H1 (cell line): ENCODE measurements at regions not wholly inside any gene's neighbourhood (a gene's known extent, or its start where the extent isn't known, plus 50 kb on each side); places are given as distances from the start of the nearest gene placed in this dataset.

Experiments used
- CTCF ChIA-PET: fragments of 300-600 bp; sonication (Branson Sonifier 250); formaldehyde crosslinking; loops from one replicate; lab custom pipeline; 2021; ENCODE audit not compliant: partially characterized antibody; lab: Charles Lee
- POLR2A ChIA-PET: fragments of 300-600 bp; sonication (Branson Sonifier 250); formaldehyde crosslinking; loops from one replicate; lab custom pipeline; 2021; ENCODE audit warnings: inconsistent platforms; ENCODE audit not compliant: partially characterized antibody; lab: Charles Lee
- DNase-seq, 2 experiments: peaks; one replicate each; pipeline versions ENCODE4 v3.0.0 to v3.0.0-alpha.2; 2010 to 2022; ENCODE audit warnings: low spot score in 2 of 2, low read depth in 1 of 2, mixed read lengths in 1 of 2
- FAIRE-seq: peaks from 2 replicates; lab custom pipeline; 2011; peaks lifted over from hg19 to GRCh38; lab: Jason Lieb, UNC
- H2AFZ ChIP-seq: 2 replicates; pipeline ENCODE4 v1.8.1; 2012; ENCODE audit warnings: low read length, inconsistent platforms
- H2AK5ac ChIP-seq: 2 replicates; pipeline ENCODE4 v1.6.1; 2013; ENCODE audit warnings: low read depth, low read length
- H2BK120ac ChIP-seq: replicated peaks from 2 replicates; pipeline ENCODE3; 2013; ENCODE audit warnings: low read depth, low read length, inconsistent platforms
- H2BK12ac ChIP-seq: 2 replicates; pipeline ENCODE4 v1.6.1; 2013; ENCODE audit warnings: low read depth, low read length
- H2BK15ac ChIP-seq: 2 replicates; pipeline ENCODE4 v1.6.1; 2013; ENCODE audit warnings: low read length
- H2BK20ac ChIP-seq: 2 replicates; pipeline ENCODE4 v1.6.1; 2013; ENCODE audit warnings: low read length
- H2BK5ac ChIP-seq: 2 replicates; pipeline ENCODE4 v1.6.1; 2013; ENCODE audit warnings: low read depth, low read length
- H3K14ac ChIP-seq: 2 replicates; pipeline ENCODE4 v1.6.1; 2013; ENCODE audit warnings: inconsistent platforms; ENCODE audit not compliant: insufficient read length
- H3K18ac ChIP-seq: 2 replicates; pipeline ENCODE4 v1.6.1; 2013; ENCODE audit warnings: low read length; ENCODE audit errors: extremely low read depth
- H3K23ac ChIP-seq: 2 replicates; pipeline ENCODE4 v1.6.1; 2013; ENCODE audit warnings: inconsistent platforms; ENCODE audit not compliant: insufficient read length
- H3K23me2 ChIP-seq: 2 replicates; pipeline ENCODE4 v1.6.1; 2013; ENCODE audit warnings: low read depth, low read length
- H3K27ac ChIP-seq: 2 replicates; pipeline ENCODE4 v1.6.1; 2011; ENCODE audit warnings: low read depth, low read length, inconsistent platforms
- H3K27me3 ChIP-seq, 4 experiments: replicated peaks in 1 of 4; 1 replicate in 1 of 4; 2 replicates in 3 of 4; pipeline versions ENCODE4 v1.6.1 to v1.8.1; 2011 to 2013; ENCODE audit warnings: low read length in 3 of 4, mild to moderate bottlenecking in 3 of 4, inconsistent platforms in 2 of 4, mixed read lengths in 2 of 4, moderate library complexity in 1 of 4; ENCODE audit not compliant: control insufficient read depth in 3 of 4, insufficient read depth in 3 of 4; ENCODE audit errors: extremely low read depth in 1 of 4
- H3K36me3 ChIP-seq, 4 experiments: 2 replicates each; pipeline versions ENCODE4 v1.6.1 to v1.8.1; 2011 to 2013; ENCODE audit warnings: mild to moderate bottlenecking in 4 of 4, low read length in 3 of 4, moderate library complexity in 2 of 4, control low read depth in 1 of 4, inconsistent platforms in 1 of 4; ENCODE audit not compliant: insufficient read depth in 4 of 4, control insufficient read depth in 2 of 4
- H3K4ac ChIP-seq: replicated peaks from 2 replicates; pipeline ENCODE3; 2013; ENCODE audit warnings: low read length, low read depth, mixed read lengths, inconsistent platforms; ENCODE audit not compliant: insufficient read length
- H3K4me1 ChIP-seq, 4 experiments: replicated peaks in 1 of 4; 1 replicate in 1 of 4; 2 replicates in 3 of 4; pipeline versions ENCODE4 v1.6.1 to v1.8.1; 2011 to 2013; ENCODE audit warnings: low read length in 3 of 4, inconsistent platforms in 2 of 4, mixed read lengths in 1 of 4; ENCODE audit not compliant: insufficient read depth in 4 of 4, control insufficient read depth in 3 of 4
- H3K4me2 ChIP-seq, 2 experiments: 2 replicates each; pipeline versions ENCODE4 v1.6.1 to v1.8.1; 2011 to 2013; ENCODE audit warnings: low read depth in 2 of 2, low read length in 2 of 2, control low read depth in 1 of 2, inconsistent platforms in 1 of 2, mild to moderate bottlenecking in 1 of 2; ENCODE audit not compliant: insufficient read depth in 1 of 2
- H3K4me3 ChIP-seq, 4 experiments: fragments of 200-600, 300-600 bp in 1 of 4; sonication (generic), shearing (Covaris generic), sonication (Bioruptor Twin) in 1 of 4; 2 replicates each; pipeline versions ENCODE4 v1.5.1 to v1.8.1; 2011 to 2016; ENCODE audit warnings: low read length in 4 of 4, low read depth in 3 of 4, control low read depth in 2 of 4, inconsistent platforms in 2 of 4, mild to moderate bottlenecking in 2 of 4, mixed read lengths in 1 of 4, moderate library complexity in 1 of 4; ENCODE audit not compliant: insufficient read depth in 2 of 4; ENCODE audit errors: extremely low read depth in 1 of 4
- H3K56ac ChIP-seq: replicated peaks from 2 replicates; pipeline ENCODE3; 2013; ENCODE audit warnings: low read depth, mild to moderate bottlenecking, mixed read lengths, low read length, inconsistent platforms; ENCODE audit not compliant: insufficient read length
- H3K79me1 ChIP-seq: 2 replicates; pipeline ENCODE4 v1.6.1; 2013; ENCODE audit warnings: low read depth, low read length, control low read depth
- H3K79me2 ChIP-seq, 2 experiments: 2 replicates each; pipeline versions ENCODE4 v1.6.1 to v1.8.1; 2012 to 2013; ENCODE audit warnings: low read length in 2 of 2, mild to moderate bottlenecking in 2 of 2, inconsistent platforms in 1 of 2; ENCODE audit not compliant: insufficient read depth in 2 of 2, control insufficient read depth in 1 of 2
- H3K9ac ChIP-seq, 4 experiments: replicated peaks in 1 of 4; 1 replicate in 1 of 4; 2 replicates in 3 of 4; pipeline versions ENCODE4 v1.6.1 to v1.8.1; 2011 to 2013; ENCODE audit warnings: low read depth in 3 of 4, low read length in 3 of 4, control low read depth in 2 of 4, mild to moderate bottlenecking in 2 of 4, moderate library complexity in 2 of 4, inconsistent platforms in 1 of 4; ENCODE audit errors: extremely low read depth in 1 of 4
- H3K9me3 ChIP-seq, 2 experiments: 2 replicates each; pipeline versions ENCODE4 v1.6.1 to v1.8.1; 2012 to 2013; ENCODE audit warnings: mild to moderate bottlenecking in 2 of 2, moderate library complexity in 2 of 2, control low read depth in 1 of 2, inconsistent platforms in 1 of 2, low read depth in 1 of 2, low read length in 1 of 2, mixed read lengths in 1 of 2; ENCODE audit not compliant: insufficient read depth in 2 of 2
- H4K20me1 ChIP-seq, 2 experiments: replicated peaks in 1 of 2; 2 replicates each; pipeline versions ENCODE3 to v1.8.1; 2011 to 2013; ENCODE audit warnings: inconsistent platforms in 2 of 2, low read length in 2 of 2, mild to moderate bottlenecking in 1 of 2; ENCODE audit not compliant: insufficient read depth in 2 of 2, control insufficient read depth in 1 of 2
- H4K5ac ChIP-seq: 2 replicates; pipeline ENCODE4 v1.6.1; 2013; ENCODE audit warnings: low read length, low read depth, mixed read lengths, inconsistent platforms; ENCODE audit not compliant: insufficient read length
- H4K8ac ChIP-seq: 2 replicates; pipeline ENCODE4 v1.8.0; 2013; ENCODE audit warnings: mild to moderate bottlenecking, moderate library complexity, low read length, inconsistent platforms; ENCODE audit not compliant: insufficient read depth; ENCODE audit errors: extremely low read depth
- H4K91ac ChIP-seq: replicated peaks from 2 replicates; pipeline ENCODE3; 2013; ENCODE audit warnings: low read length, mixed read lengths, inconsistent platforms; ENCODE audit not compliant: insufficient read length
- CTCF ChIP-seq, 3 experiments: IDR thresholded peaks; 1 replicate in 2 of 3; 2 replicates in 1 of 3; pipeline versions ENCODE4 v1.5.1 to v1.6.1; 2011; ENCODE audit warnings: low read length in 3 of 3, mild to moderate bottlenecking in 3 of 3, inconsistent platforms in 2 of 3, low read depth in 1 of 3, moderate library complexity in 1 of 3; ENCODE audit not compliant: insufficient read depth in 1 of 3; ENCODE audit errors: control extremely low read depth in 1 of 3
- WGBS, 2 experiments: shearing (Covaris generic) in 1 of 2; methylation state at CpG; one replicate each; pipeline versions ENCODE4 v1.1.6 to v1.1.7; 2013 to 2015; ENCODE audit warnings: low lambda C conversion rate in 2 of 2, mixed read lengths in 2 of 2, inconsistent platforms in 1 of 2, low coverage in 1 of 2, missing lambda C conversion rate in 1 of 2; ENCODE audit not compliant: insufficient replicate concordance in 2 of 2, insufficient coverage in 1 of 2, insufficient read length in 1 of 2; ENCODE audit errors: extremely low coverage in 1 of 2, missing lambda C conversion rate in 1 of 2; 5-methylcytosine and 5-hydroxymethylcytosine counted together

- no peak overlapping the region for H3K23ac ChIP-seq
- no peaks in the 10 kb centered on the region for H3K36me3 ChIP-seq
- H3K14ac ChIP-seq, result no peak overlapping the region
- no peak overlapping the region for H4K8ac ChIP-seq
- no peak overlapping the region for H3K4ac ChIP-seq
- no peaks in the 10 kb centered on the region for H4K20me1 ChIP-seq
- peaks cover 2% of the 10 kb centered on the region; the same call in 1 of the 2 replicates for H3K23me2 ChIP-seq
- H2AFZ ChIP-seq, result no peak overlapping the region
- H3K4me2 ChIP-seq, result no peak overlapping the region
- ChIA-PET POLR2A (no interaction called here), CTCF (interaction anchor here (0.6 to 3.1 kb wide), 10 partner anchors 11 to 1894 kb away, joined by 3 to 49 read pairs (median 4); no protein-coding TSS in a partner anchor)
- H3K79me1 ChIP-seq, result no peaks in the 10 kb centered on the region
- FAIRE-seq (no peak), DNase-seq (no peak)
- no peak overlapping the region for H2AK5ac ChIP-seq
- H3K4me3 ChIP-seq, result no peak overlapping the region
- H3K56ac ChIP-seq, result no peak overlapping the region
- WGBS, 2 experiments, result 82% methylated on average over 8 of the region's 8 CpGs; no CpG with 5 or more reads in 1 of the 2 experiments
- no peaks in the 10 kb centered on the region for H3K9me3 ChIP-seq
- no peaks in the 10 kb centered on the region for H3K79me2 ChIP-seq
- H2BK15ac ChIP-seq, result no peak overlapping the region
- no peaks in the 10 kb centered on the region for H3K27me3 ChIP-seq
- no peaks in the 10 kb centered on the region for H3K4me1 ChIP-seq
- no peak overlapping the region for H2BK120ac ChIP-seq
- H2BK5ac ChIP-seq, result no peak overlapping the region
- H3K9ac ChIP-seq, result no peak overlapping the region
- H2BK20ac ChIP-seq, result no peak overlapping the region
- no peak overlapping the region for H3K18ac ChIP-seq
- no peak overlapping the region for H4K5ac ChIP-seq
- no peak overlapping the region for H3K27ac ChIP-seq
- H2BK12ac ChIP-seq, result no peak overlapping the region
- no peak overlapping the region for H4K91ac ChIP-seq
- no peak for TF ChIP-seq CTCF (IDR thresholded peaks at IDR 0.05; ENCODE audit: control extremely low read depth in 1 of 3, insufficient read depth in 1 of 3, low read depth in 1 of 3, low read length in 3 of 3)
Measured at GRCh38 chr11:109940816-109941215, 152.4 kb upstream of the ZC3H12C start.
